ENCODE measurements at regions not wholly inside any gene's neighbourhood (a gene's known extent, or its start where the extent isn't known, plus 50 kb on each side); places are given as distances from the start of the nearest gene placed in this dataset.

GRCh38 chr5:164581889-164582288 lies 1076.5 kb downstream of the MAT2B start:
- TF ChIP-seq MAX (IDR thresholded peaks at IDR 0.05): no peak
- no peak for TF ChIP-seq CTCF (IDR thresholded peaks at IDR 0.05; ENCODE audit: low read depth, low read length, missing input control)
- no peak for TF ChIP-seq FOXA1 (IDR thresholded peaks at IDR 0.05)
- TF ChIP-seq SP1 (IDR thresholded peaks at IDR 0.05): no peak
- TF ChIP-seq JUND (IDR thresholded peaks at IDR 0.05): no peak
- TF ChIP-seq TAF1 (conservative IDR thresholded peaks at IDR 0.05): no peak
- TF ChIP-seq ZBTB33 (IDR thresholded peaks at IDR 0.05): no peak
- no peak for TF ChIP-seq RAD21 (IDR thresholded peaks at IDR 0.05)
- TF ChIP-seq REST (IDR thresholded peaks at IDR 0.05): no peak
- no peak for TF ChIP-seq YY1 (IDR thresholded peaks at IDR 0.05)
- no peak for TF ChIP-seq GABPA (IDR thresholded peaks at IDR 0.05 in 1 of 2, conservative IDR thresholded peaks at IDR 0.05 in 1 of 2)
- TF ChIP-seq NR2F2 (IDR thresholded peaks at IDR 0.05): no peak

Data from liver (tissue), 3 donors.